OCI-LY3 (cell line): ENCODE measurements at regions not wholly inside any gene's neighbourhood (a gene's known extent, or its start where the extent isn't known, plus 50 kb on each side); places are given as distances from the start of the nearest gene placed in this dataset.

ENCODE experiments used
- H2AFZ ChIP-seq: fragments of 200-600, 300-600 bp; shearing (Covaris generic); 2 replicates; pipeline ENCODE4 v1.6.0; 2014; ENCODE audit warnings: antibody characterized with exemption, low read depth, low read length
- H3K27ac ChIP-seq: fragments of 200-600, 300-600 bp; sonication (generic); 2 replicates; pipeline ENCODE4 v1.5.1; 2014; ENCODE audit warnings: mild to moderate bottlenecking, low read length, moderate library complexity, mixed read lengths
- H3K27me3 ChIP-seq: fragments of 200-600, 300-600 bp; sonication (generic); 2 replicates; pipeline ENCODE4 v1.6.1; 2014; ENCODE audit warnings: low read depth, low read length, mixed read lengths
- H3K36me3 ChIP-seq: fragments of 200-600, 300-600 bp; sonication (generic); replicated peaks from 2 replicates; pipeline ENCODE3; 2014; ENCODE audit warnings: low read depth, low read length, mixed read lengths
- H3K4me1 ChIP-seq: fragments of 300-600, 200-600 bp; sonication (generic); 2 replicates; pipeline ENCODE4 v1.6.1; 2014; ENCODE audit warnings: low read length, mixed read lengths
- H3K4me2 ChIP-seq: fragments of 200-600, 300-600 bp; sonication (generic); 2 replicates; pipeline ENCODE4 v1.6.1; 2014; ENCODE audit warnings: low read length, mixed read lengths
- H3K4me3 ChIP-seq: fragments of 300-600, 200-600 bp; sonication (generic); 2 replicates; pipeline ENCODE4 v1.5.1; 2014; ENCODE audit warnings: antibody characterized with exemption, mild to moderate bottlenecking, low read length, moderate library complexity
- H3K79me2 ChIP-seq: fragments of 300-600, 200-600 bp; shearing (Covaris generic); 2 replicates; pipeline ENCODE4 v1.6.1; 2014; ENCODE audit warnings: mild to moderate bottlenecking, low read length, mixed read lengths
- H3K9ac ChIP-seq: fragments of 300-600, 200-600 bp; shearing (Covaris generic); 2 replicates; pipeline ENCODE4 v1.6.0; 2014; ENCODE audit warnings: mild to moderate bottlenecking, low read length, moderate library complexity
- H3K9me3 ChIP-seq: fragments of 200-600, 300-600 bp; shearing (Covaris generic); 2 replicates; pipeline ENCODE4 v1.6.1; 2014; ENCODE audit warnings: low read length, mixed read lengths; ENCODE audit not compliant: insufficient read depth
- H4K20me1 ChIP-seq: fragments of 200-600, 300-600 bp; sonication (generic); 2 replicates; pipeline ENCODE4 v1.6.1; 2016; ENCODE audit warnings: low read length, mixed read lengths; ENCODE audit not compliant: insufficient read depth
- CTCF ChIP-seq: fragments of 200-600, 300-600 bp; sonication (generic); IDR thresholded peaks from 2 replicates; pipeline ENCODE4 v1.5.1; 2014; ENCODE audit warnings: antibody characterized with exemption, low read length, low read depth
- EZH2phosphoT487 ChIP-seq: fragments of 200-600 bp; shearing (Covaris generic); IDR thresholded peaks from 2 replicates; pipeline ENCODE4 v1.6.1; 2018; ENCODE audit warnings: antibody characterized with exemption, mixed run types, low read depth

GRCh38 chr2:146366276-146366675 lies 1478.6 kb upstream of the ACVR2A start:
- no peaks in the 10 kb centered on the region for H3K27me3 ChIP-seq
- H3K36me3 ChIP-seq, result no peaks in the 10 kb centered on the region

GRCh38 chr2:146365041-146365440 lies 1479.8 kb upstream of the ACVR2A start:
- Histone ChIP-seq H3K4me1 (no peaks in the 10 kb centered on the region), H4K20me1 (no peaks in the 10 kb centered on the region), H3K36me3 (no peaks in the 10 kb centered on the region), H2AFZ (no peak overlapping the region), H3K27me3 (no peaks in the 10 kb centered on the region), H3K79me2 (no peaks in the 10 kb centered on the region), H3K27ac (no peak overlapping the region), H3K9me3 (no peaks in the 10 kb centered on the region), H3K4me2 (no peak overlapping the region), H3K4me3 (no peak overlapping the region), H3K9ac (no peak overlapping the region)
- no peak for TF ChIP-seq EZH2phosphoT487
- TF ChIP-seq CTCF, result no peak

More at GRCh38 chr2:146366276-146366675, 1478.6 kb upstream of the ACVR2A start:
- no peaks in the 10 kb centered on the region for H4K20me1 ChIP-seq
- no peak overlapping the region for H2AFZ ChIP-seq
- H3K9me3 ChIP-seq, result no peaks in the 10 kb centered on the region
- H3K4me2 ChIP-seq, result no peak overlapping the region
- TF ChIP-seq CTCF, result no peak
- TF ChIP-seq EZH2phosphoT487, result no peak
- H3K9ac ChIP-seq, result no peak overlapping the region
- H3K27ac ChIP-seq, result no peak overlapping the region
- H3K4me3 ChIP-seq, result no peak overlapping the region
- no peaks in the 10 kb centered on the region for H3K4me1 ChIP-seq
- H3K79me2 ChIP-seq, result no peaks in the 10 kb centered on the region

- no peak overlapping the region for H2AFZ ChIP-seq
- no peak for TF ChIP-seq CTCF
- no peak for TF ChIP-seq EZH2phosphoT487
- no peaks in the 10 kb centered on the region for H3K9me3 ChIP-seq
- no peaks in the 10 kb centered on the region for H3K79me2 ChIP-seq
- no peaks in the 10 kb centered on the region for H3K36me3 ChIP-seq
- no peaks in the 10 kb centered on the region for H3K4me1 ChIP-seq
- H3K4me2 ChIP-seq, result no peak overlapping the region
- H3K27ac ChIP-seq, result no peak overlapping the region
- H4K20me1 ChIP-seq, result no peaks in the 10 kb centered on the region
- H3K27me3 ChIP-seq, result no peaks in the 10 kb centered on the region
- no peak overlapping the region for H3K9ac ChIP-seq
- H3K4me3 ChIP-seq, result no peak overlapping the region
These were observed 1481.1 kb upstream of the ACVR2A start for GRCh38 chr2:146363731-146364130.

GRCh38 chr2:146351689-146352088 lies 1493.1 kb upstream of the ACVR2A start:
- Histone ChIP-seq H2AFZ (no peak overlapping the region), H3K4me2 (no peak overlapping the region), H3K79me2 (no peaks in the 10 kb centered on the region), H3K9ac (no peak overlapping the region), H4K20me1 (no peaks in the 10 kb centered on the region), H3K27me3 (no peaks in the 10 kb centered on the region), H3K4me3 (no peak overlapping the region), H3K36me3 (no peaks in the 10 kb centered on the region), H3K27ac (no peak overlapping the region), H3K9me3 (no peaks in the 10 kb centered on the region), H3K4me1 (peaks cover 5% of the 10 kb centered on the region; the same call in 1 of the 2 replicates)
- TF ChIP-seq EZH2phosphoT487 (no peak), CTCF (no peak)
